Dedifferentiated amniotic fluid mesenchymal stem cell (primary cell): ENCODE measurements at regions not wholly inside any gene's neighbourhood (a gene's known extent, or its start where the extent isn't known, plus 50 kb on each side); places are given as distances from the start of the nearest gene placed in this dataset.

Source experiments
- DNase-seq: peaks from one replicate; pipeline ENCODE4 v3.0.0-alpha.2; 2016; ENCODE audit errors: extremely low spot score

DNA sequence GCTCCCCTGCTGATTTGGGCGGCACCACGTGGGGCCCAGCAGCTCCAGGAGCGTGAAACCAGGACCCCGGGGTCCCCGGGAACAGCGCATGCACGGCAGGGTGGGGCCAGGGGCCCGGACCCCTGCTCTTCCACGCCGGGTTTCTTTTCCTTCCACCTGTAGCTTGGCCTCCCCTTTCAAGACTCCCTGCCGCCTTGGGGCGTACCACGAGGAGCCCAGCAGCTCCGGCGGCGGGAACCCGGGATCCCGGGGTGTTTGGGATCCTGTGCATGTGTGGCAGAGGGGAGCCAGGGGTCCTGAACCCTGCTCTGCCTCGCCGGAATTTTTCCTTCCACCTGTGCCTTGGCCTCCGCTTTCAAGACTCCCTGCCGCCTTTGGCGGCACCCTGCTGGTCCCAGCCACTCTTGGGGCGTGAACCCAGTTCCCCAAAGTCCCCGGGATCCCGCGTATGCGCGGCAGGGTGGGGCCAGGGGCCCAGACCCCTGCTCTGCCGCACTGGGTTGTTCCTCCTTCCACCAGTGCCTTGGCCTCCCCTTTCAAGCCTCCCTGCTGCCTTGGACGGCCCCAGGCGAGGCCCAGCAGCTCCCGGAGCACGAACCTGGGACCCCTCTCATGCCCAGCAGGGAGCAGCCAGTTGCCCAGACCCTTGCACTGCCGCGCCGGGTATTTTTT, 322.7 kb downstream of the ALG10 start:
- no peak for DNase-seq

DNA sequence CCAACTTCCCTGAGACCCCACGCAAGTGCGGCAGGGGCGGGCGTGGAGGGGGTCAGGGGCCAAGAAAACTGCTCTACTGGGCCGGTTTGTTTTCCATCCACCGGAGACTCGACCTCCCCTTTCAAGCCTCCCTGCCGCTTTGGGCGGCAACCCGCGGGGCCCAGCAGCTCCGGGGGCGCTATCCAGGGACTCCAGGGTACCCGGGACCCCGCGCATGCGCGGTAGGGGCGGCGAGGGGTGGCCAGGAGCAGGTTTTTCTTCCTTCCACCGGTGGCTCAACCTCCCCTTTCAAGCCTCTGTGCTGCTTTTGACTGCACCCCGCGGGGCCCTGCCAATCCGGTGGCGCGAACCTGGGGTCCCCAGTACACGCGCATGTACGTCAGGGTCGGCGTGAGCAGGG, 323.5 kb downstream of the ALG10 start:
- no peak for DNase-seq

DNA sequence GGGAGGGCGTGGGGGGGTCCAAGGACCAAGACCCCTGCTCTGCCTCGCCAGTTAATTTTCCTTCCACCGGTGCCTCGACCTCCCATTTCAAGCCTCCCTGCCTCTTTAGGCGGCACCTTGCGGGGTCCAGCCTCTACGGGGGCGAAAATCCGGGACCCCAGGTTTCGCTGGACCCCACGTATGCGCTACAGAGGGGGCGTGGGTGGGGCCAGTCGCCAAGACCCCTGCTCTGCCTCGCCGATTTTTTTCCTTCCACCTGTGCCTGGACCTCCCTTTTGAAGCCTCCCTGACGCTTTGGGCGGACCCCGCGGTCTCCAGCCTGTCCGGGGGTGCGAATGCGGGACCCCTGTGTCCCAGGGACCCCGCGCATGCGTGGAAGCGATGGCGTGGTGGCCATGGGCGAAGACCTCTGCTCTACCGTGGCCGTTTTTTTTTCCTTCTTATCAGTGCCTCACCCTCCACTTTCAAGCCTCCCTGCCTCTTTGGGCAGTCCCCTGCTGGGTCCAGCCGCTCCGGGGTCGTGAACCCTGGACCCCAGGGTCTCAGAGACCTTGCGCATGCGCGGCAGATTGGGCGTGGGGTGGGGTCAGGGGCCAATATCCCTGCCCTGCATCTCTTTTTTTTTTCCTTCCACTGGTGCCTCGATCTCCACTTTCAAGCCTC, 324.2 kb downstream of the ALG10 start:
- DNase-seq = no peak

DNA sequence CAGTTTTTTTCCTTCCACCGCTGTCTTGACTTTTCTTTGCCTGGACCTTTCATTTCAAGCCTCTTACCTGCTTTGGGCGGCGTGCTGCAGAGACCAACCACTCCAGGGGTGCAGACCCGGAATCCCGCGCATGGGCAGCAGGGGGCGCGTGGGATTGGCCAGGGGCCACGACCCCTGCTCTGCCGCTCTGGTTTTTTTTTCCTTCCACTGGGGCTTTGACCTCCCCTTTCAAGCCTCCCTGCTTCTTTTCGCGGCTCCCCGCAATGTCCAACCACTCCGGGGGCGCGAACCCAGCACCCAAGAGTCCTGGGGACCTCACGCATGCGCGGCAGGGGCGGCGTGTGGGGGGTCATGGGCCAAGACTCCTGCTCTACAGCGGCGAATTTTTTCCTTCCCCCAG, 325.1 kb downstream of the ALG10 start:
- DNase-seq = no peak

DNA sequence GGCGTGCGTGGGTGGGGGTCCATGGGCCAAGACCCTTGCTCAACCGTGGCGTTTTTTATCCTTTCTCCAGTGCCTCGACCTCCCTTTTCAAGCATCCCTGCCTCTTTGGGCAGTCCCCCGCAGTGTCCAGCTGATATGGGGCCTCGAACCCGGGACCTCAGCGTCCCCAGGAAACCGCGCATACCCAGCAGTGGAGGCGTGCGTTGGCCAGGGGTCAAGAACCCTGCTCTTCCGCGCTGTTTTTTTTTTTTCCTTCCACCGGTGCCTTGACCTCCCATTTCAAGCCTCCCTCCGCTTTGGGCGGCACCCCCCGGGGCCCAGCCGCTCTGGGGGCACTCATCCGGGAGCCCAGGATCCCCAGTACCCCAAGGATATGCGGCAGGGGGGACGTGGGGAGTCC, 325.8 kb downstream of the ALG10 start:
- no peak for DNase-seq

DNA sequence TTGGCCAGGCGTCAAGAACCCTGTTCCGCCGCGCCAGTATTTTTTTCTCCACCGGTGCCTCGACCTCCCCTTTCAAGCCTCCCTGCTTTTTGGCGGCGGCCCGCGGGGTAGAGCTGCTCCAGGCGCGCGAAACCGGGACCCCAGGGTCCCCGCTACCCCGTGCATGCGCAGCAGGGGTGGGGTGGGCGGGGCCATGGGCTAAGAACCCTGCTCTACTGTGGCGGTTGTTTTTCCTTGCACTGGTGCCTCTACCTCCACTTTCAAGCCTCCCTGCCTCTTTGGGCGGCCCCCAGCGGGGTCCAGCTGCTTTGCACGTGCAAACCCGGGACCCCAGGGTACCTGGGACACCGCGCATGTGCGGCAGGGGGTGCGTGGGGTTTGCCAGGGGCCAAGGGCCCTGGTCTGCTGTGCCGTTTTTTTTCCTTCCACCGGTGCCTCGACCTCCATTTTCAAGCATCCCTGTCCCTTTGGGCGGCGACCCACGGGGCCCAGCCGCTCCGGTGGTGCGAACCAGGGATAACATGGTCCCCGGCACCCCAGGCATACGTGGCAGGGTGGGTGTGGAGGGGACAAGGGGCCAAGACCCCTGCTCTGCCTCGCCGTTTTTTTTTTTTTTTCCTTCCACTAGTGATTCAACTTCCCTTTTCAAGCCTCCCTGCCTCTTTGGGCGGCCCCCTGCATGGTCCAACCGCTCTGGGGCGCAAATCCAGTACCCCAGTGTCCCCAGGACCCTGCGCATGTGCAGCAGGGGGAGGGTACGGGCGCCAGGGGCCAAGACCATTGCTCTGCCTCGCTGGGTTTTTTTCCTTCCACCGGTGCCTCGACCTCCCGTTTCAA, 326.8 kb downstream of the ALG10 start:
- no peak for DNase-seq

DNA sequence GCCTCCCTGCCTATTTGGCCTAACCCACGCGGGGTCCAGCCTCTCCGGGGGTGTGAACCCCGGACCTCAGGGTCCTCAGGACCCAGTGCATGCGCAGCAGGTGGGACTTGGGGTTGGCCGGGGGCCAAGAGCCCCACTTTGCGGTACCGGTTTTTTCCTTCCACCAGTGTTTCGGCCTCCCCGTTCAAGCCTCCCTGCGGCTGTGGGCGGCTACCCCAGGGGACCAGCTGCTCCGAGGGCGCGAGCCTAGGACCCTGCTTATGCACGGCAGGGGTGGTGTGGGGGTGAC, 327.3 kb downstream of the ALG10 start:
- no peak for DNase-seq

DNA sequence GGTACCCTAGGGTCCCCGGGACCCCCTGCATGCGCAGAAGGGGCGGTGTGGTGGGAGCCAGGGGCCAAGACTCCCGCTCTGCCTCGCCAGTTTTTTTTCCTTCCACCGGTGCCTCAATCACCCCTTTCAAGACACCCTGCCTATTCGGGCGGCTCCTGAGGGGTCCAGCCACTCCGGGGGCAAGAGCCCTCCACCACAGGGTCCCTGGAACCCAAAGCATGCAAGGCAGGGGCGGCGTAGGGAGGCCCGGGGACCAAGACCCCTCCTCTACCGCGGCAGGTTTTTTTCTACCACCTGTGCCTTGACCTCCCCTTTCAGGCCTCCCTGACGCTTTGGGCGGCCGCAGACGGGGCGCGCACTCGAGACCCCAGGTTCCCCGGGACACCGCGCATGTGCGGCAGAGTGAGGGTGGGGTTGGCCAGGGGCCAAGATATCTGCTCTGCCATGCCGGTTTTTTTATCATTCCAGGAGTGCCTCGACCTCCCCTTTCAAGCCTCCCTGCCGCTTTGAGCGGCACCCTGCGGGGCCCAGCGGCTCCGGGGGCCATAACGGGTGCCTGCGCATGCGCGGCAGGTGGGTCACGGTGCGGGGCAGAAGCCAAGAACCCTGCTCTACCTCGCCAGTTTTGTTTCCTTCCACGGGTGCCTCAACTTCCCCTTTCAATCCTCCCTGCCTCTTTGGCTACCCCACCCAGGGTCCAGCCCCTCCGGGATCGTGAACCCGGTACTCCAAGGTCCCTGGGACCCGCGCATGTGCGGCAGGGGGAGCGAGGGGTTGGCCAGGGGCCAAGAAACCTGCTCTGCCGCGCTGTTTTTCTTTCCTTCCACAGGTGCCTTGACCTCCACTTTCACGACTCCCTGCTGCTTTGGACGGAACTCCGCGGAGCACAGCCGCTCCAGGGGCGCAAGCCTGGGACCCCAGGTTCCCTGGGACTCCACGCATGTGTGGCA, 328.1 kb downstream of the ALG10 start:
- no peak for DNase-seq

DNA sequence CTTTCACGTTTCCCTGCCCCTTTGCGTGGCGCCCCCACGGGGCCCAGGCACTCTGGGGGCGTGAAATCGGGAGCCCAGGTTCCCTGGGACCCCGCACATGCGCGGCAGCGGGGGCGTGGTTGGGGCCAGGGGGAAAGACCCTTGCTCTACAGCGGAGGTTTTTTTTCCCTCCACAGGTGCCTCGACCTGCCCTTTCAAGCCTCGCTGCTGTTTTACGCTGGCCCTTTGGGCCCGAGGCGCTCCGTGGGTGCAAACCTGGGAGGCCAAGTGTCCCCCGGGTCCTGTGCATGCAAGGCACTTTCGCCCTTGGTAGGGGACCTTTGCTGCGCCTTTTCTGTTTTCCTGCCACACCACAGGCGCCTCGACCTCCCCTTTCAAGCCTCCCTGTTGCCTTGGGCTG, 329.8 kb downstream of the ALG10 start:
- no peak for DNase-seq

DNA sequence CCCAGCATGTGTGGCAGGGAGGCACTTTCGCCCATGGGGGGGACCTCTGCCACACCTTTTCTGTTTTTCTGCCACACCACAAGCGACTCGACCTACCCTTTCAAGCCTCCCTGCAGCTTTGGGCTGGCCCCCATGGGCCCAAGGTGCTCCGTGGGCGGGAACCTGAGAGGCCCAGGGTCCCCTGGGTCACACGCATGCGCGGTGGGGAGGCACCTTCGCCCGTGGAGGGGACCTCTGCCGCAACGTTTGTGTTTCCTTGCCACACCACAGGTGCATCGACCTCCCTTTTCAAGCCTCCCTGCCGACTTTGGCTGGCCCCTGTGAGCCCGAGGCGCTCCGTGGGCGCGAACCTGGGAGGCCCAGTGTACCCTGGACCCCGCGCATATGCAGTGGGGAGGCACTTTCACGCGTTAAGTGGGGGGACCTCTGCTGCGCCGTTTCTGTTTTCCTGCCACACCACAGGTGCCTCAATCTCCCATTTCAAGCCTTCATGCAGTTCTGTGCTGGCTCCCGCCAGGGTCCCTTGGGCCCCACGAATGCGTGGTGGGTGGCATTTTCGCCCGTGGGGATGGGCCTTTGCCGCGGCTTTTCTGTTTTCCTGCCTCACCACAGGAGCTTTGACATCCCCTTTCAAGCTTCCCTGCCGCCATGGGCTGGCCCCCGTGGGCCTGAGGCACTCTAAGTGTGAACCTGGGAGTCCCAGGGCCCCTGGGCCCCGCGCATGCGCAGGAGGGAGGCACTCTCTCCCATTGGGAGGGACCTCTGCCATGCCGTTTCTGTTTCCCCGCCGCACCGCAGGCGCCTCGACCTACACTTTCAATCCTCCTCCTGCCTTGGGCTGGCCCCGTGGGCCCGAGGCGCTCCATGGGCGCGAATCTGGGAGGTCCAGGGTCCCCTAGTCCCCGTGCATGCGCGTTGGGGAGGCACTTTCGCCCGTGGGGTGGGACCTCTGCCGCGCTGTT, 332.2 kb downstream of the ALG10 start:
- no peak for DNase-seq

DNA sequence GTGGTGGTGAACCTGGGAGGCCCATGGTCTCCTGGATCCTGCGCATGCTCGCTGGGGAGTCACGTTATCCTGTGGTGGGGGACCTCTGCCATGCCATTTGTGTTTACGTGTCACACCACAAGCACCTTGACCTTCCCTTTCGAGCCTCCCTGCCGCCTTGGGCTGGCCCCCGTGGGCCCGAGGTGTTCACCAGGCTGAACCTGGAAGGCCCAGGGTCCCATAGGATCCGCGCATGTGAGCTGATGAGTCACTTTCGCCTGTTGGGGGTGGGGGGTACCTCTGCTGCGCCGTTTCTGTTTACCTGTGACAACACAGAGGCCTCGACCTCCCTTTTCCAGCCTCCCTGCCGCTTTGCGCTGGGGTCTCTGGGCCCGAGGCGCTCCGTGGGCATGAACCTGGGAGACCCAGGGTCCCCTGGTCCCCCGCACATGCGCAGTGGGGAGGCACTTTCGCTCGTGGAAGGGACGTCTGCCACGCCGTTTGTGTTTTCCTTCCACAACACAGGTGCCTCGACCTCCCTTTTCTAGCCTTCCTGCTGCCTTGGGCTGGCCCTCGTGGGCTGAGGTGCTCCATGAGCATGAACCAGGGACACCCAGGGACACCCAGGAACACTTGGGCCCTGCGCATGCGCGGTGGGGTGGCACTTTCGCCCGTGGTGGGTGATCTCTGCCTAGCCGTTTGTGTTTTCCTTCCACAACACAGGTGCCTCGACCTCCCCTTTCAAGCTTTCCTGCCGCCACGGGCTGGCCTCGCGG, 334.1 kb downstream of the ALG10 start:
- no peak for DNase-seq

DNA sequence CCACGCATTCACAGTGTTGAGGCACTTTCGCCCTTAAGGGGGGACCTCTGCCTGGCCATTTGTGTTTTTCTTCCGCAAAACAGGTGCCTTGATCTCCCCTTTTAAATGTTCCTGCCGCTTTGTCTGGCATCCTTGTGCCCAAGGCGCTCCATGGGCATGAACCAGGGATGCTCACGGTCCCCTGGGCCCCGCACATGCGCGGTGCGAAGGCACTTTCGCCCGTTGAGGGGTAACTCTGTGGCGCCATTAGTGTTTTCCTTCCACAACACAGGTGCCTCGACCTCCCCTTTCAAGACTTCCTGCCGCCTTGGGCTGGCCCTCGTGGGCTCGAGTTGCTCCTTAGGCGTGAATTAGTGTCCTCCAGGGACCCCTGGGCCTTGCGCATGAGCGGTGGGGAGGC, 335.5 kb downstream of the ALG10 start:
- DNase-seq = no peak

DNA sequence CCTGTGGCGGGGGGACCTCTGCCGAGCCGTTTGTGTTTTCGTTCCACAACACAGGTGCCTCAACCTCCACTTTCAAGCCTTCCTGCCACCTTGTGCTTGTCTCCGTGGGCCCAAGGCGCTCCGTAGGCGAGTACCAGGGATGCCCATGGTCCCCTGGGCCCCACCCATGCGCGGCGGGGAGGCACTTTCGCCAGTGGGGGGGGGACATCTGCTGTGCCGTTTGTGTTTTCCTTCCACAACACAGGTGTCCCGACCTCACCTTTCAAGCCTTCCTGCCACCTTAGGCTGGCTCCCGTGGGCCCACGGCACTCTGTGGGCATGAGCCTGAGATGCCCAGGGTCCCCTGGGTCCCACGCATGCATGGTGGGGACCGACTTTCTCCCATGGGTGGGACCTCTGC, 335.9 kb downstream of the ALG10 start:
- no peak for DNase-seq

DNA sequence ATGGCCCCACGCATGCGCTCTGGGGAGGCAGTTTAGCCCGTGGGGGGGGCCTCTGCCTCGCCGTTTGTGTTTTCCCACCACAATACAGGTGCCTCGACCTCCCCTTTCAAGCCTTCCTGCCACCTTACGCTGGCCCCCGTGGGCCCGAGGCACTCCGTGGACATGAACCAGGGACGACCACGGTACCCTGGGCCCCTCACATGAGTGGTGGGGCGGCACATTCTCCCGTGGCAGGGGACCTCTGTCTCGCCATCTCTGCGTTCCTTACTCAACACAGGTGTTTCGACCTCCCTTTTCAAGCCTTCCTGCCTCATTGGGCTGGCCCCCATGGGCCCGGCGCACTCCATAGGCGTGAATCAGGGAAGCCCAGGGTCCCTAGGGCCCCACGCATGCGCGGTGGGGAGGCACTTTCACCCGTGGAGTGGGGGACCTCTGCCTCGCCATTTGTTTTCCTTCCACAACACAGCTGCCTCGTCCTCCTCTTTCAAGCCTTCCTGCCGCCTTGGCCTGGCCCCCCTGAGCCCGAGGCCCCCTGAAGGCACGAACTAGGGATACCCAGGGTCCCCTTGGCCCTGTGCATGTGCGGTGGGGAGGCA, 339.5 kb downstream of the ALG10 start:
- DNase-seq = no peak

DNA sequence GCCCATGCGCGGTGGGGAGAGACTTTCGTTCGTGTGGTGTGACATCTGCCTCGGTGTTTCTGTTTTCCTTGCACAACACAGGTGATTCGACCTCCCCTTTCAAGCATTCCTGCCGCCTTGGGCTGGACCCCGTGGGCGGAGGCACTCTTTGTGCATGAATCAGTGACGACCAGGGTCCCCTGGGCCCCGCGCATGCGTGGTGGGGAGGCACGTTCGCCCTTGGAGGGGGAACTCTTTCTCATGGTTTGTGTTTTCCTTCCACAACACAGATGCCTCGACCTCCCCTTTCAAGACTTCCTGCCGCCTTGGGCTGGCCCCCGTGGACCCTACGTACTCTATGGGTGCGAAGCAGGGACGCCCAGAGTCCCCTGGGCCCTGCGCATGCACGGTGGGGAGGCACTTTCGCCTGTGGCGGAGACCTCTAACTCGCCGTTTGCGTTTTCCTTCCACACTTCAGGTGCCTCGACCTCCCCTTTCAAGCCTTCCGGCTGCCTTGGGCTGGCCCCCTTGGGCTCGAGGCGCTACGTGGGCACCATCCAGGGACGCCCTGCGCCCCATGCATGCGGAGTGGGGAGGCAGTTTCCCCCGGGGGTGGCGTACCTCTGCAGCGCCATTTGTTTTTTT, 340.9 kb downstream of the ALG10 start:
- no peak for DNase-seq

DNA sequence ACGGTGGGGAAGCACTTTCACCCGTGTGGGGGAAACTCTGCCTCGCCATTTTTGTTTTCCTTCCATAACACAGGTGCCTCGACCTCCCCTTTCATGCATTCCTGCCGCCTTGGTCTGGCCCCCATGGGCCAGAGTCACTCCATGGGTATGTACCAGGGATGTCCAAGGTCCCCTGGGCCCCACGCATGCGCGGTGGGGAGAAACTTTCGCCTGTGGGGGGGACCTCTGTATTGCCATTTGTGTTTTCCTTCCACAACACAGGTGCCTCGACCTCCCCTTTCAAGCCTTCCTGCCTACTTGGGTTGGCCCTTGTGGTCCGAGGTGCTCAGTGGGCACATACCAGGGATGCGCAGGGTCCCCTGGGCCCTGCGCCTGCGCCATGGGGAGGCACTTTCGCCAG, 345.8 kb downstream of the ALG10 start:
- no peak for DNase-seq

DNA sequence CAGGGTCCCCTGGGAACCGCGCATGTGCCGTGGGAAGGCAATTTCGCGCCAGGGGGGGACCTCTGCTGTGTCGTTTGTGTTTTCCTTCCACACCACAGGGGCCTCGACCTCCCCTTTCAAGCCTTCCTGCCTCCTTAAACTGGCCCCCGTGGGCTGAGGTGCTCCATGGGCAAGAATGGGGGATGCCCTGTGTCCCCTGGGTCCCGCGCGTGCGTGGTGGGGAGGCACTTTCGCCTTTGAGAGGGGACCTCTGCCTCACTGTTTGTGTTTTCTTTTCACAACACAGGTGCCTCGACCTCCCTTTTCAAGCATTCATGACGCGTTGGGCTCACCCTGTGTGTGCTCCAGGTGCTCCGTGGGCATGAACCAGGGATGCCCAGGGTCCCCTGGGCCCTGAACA, 348.8 kb downstream of the ALG10 start:
- DNase-seq = no peak

DNA sequence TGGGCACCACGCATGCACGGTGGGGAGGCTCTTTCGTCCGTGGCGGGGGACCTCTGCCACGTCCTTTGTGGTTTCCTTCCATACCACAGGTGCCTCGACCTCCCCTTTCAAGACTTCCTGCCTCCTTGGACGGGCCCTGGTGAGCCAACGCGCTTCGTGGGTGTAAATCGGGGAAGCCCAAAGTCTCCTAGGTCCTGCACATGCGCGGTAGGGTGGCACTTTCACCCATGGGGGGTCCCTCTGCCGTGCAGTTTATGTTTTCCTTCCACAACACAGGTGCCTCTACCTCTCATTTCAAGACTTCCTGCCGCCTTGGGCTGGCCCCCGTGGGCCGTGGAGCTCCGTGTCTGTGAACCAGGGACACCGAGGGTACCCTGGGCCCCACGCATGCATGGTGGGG, 349.7 kb downstream of the ALG10 start:
- no peak for DNase-seq

DNA sequence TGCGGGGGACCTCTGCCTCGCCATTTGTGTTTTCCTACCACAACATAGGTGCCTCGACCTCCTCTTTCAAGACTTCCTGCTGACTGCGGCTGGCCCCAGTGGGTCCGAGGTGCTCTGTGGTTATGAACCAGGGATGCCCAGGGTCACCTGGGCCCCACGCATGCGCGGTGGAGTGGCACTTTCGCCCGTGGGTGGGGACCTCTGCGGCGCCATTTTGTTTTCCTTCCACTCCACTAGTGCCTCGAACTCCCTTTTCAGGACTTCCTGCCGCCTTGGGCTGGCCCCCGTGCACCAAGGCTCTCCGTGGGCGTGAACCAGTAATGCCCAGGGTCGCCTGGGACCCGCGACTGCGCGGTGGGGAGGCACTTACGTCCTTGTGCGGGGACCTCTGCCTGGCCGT, 351.6 kb downstream of the ALG10 start:
- DNase-seq = no peak
